Liver (tissue), 8 donors: ENCODE measurements at regions not wholly inside any gene's neighbourhood (a gene's known extent, or its start where the extent isn't known, plus 50 kb on each side); places are given as distances from the start of the nearest gene placed in this dataset.

Source experiments
- DNase-seq: peaks from one replicate; pipeline ENCODE4 v3.0.0-alpha.2; 2017; ENCODE audit warnings: low spot score
- H3K27ac ChIP-seq, 2 donors: one replicate each; pipeline ENCODE4 v1.7.0; 2013; ENCODE audit warnings: inconsistent platforms in 2 of 2, low read length in 2 of 2, control low read depth in 1 of 2, low read depth in 1 of 2, mild to moderate bottlenecking in 1 of 2
- H3K27me3 ChIP-seq, 4 donors: one replicate each; pipeline versions ENCODE4 v1.6.1 to v1.7.0; 2013; ENCODE audit warnings: low read length in 3 of 4, inconsistent platforms in 1 of 4, mild to moderate bottlenecking in 1 of 4, moderate library complexity in 1 of 4; ENCODE audit not compliant: control insufficient read depth in 4 of 4, insufficient read depth in 4 of 4
- H3K36me3 ChIP-seq, 4 donors: one replicate each; pipeline versions ENCODE4 v1.6.1 to v1.7.0; 2013; ENCODE audit warnings: low read length in 3 of 4, mild to moderate bottlenecking in 3 of 4, low read depth in 1 of 4, moderate library complexity in 1 of 4; ENCODE audit not compliant: control insufficient read depth in 4 of 4, insufficient read depth in 3 of 4
- H3K4me1 ChIP-seq, 4 donors: one replicate each; pipeline versions ENCODE4 v1.6.1 to v1.7.0; 2013; ENCODE audit warnings: low read length in 3 of 4, mild to moderate bottlenecking in 3 of 4, moderate library complexity in 1 of 4; ENCODE audit not compliant: control insufficient read depth in 4 of 4, insufficient read depth in 4 of 4
- H3K4me3 ChIP-seq, 3 donors: one replicate each; pipeline versions ENCODE4 v1.6.1 to v1.7.0; 2013; ENCODE audit warnings: low read length in 3 of 3, control low read depth in 1 of 3, low read depth in 1 of 3, mild to moderate bottlenecking in 1 of 3
- H3K9ac ChIP-seq, 2 donors: one replicate each; pipeline ENCODE4 v1.7.0; 2013; ENCODE audit warnings: low read length in 2 of 2, mild to moderate bottlenecking in 2 of 2, moderate library complexity in 2 of 2, control low read depth in 1 of 2, low read depth in 1 of 2
- H3K9me3 ChIP-seq, 4 donors: one replicate each; pipeline versions ENCODE4 v1.6.1 to v1.7.0; 2013; ENCODE audit warnings: low read length in 3 of 4; ENCODE audit not compliant: control insufficient read depth in 4 of 4
- ATF3 ChIP-seq: IDR thresholded peaks from 2 replicates; pipeline ENCODE4 v1.6.1; 2016; ENCODE audit warnings: antibody characterized with exemption
- CTCF ChIP-seq: fragments of 150-350 bp; IDR thresholded peaks from 2 replicates; pipeline ENCODE4 v1.5.1; 2017; ENCODE audit warnings: improper control_type of control experiment, low read depth, low read length; ENCODE audit not compliant: missing input control
- EGR1 ChIP-seq, 2 donors: IDR thresholded peaks; 2 replicates each; pipeline ENCODE4 v1.6.1; 2016 to 2018; ENCODE audit warnings: antibody characterized with exemption in 2 of 2, low read depth in 2 of 2
- FOXA1 ChIP-seq: IDR thresholded peaks from 2 replicates; pipeline ENCODE4 v1.6.1; 2016; ENCODE audit warnings: antibody characterized with exemption
- FOXA2 ChIP-seq: IDR thresholded peaks from 2 replicates; pipeline ENCODE4 v1.6.1; 2016; ENCODE audit warnings: antibody characterized with exemption
- GABPA ChIP-seq, 2 donors: IDR thresholded peaks in 1 of 2; conservative IDR thresholded peaks in 1 of 2; 2 replicates each; pipeline ENCODE4 v1.6.1; 2016; ENCODE audit warnings: antibody characterized with exemption in 2 of 2, mild to moderate bottlenecking in 1 of 2, moderate library complexity in 1 of 2
- HNF4A ChIP-seq, 2 donors: conservative IDR thresholded peaks; 2 replicates each; pipeline ENCODE4 v1.6.1; 2016; ENCODE audit warnings: antibody characterized with exemption in 2 of 2, mild to moderate bottlenecking in 2 of 2
- HNF4G ChIP-seq: IDR thresholded peaks from 2 replicates; pipeline ENCODE4 v1.6.1; 2016; ENCODE audit warnings: antibody characterized with exemption
- JUND ChIP-seq, 2 donors: IDR thresholded peaks; 2 replicates each; pipeline ENCODE4 v1.6.1; 2016; ENCODE audit warnings: antibody characterized with exemption in 2 of 2
- NR2F2 ChIP-seq: IDR thresholded peaks from 2 replicates; pipeline ENCODE4 v1.6.1; 2016; ENCODE audit warnings: antibody characterized with exemption
- RAD21 ChIP-seq, 2 donors: IDR thresholded peaks; 2 replicates each; pipeline ENCODE4 v1.6.1; 2016; ENCODE audit warnings: antibody characterized with exemption in 2 of 2, mild to moderate bottlenecking in 2 of 2
- RXRA ChIP-seq, 2 donors: IDR thresholded peaks; 2 replicates each; pipeline ENCODE4 v1.6.1; 2017 to 2018; ENCODE audit warnings: antibody characterized with exemption in 2 of 2, mild to moderate bottlenecking in 1 of 2
- SP1 ChIP-seq: IDR thresholded peaks from 2 replicates; pipeline ENCODE4 v1.6.1; 2018; ENCODE audit warnings: antibody characterized with exemption, mild to moderate bottlenecking
- TAF1 ChIP-seq: conservative IDR thresholded peaks from 2 replicates; pipeline ENCODE4 v1.6.1; 2016; ENCODE audit warnings: antibody characterized with exemption, mild to moderate bottlenecking
- ZBTB33 ChIP-seq: IDR thresholded peaks from 2 replicates; pipeline ENCODE4 v1.6.1; 2016; ENCODE audit warnings: antibody characterized with exemption
- WGBS: extraction: QIAGEN DNeasy Blood & Tissue Kit; methylation state at CpG from one replicate; pipeline ENCODE4 v1.1.7; 2013; 5-methylcytosine and 5-hydroxymethylcytosine counted together
- donor health status: healthy.
- donor health status: healthy.
- donor health status: healthy.
- donor health status: healthy.
- donor health status: healthy.

- Histone ChIP-seq H3K27ac (no peak overlapping the region), H3K9me3 (no peaks in the 10 kb centered on the region), H3K27me3 (peaks cover 0 to 2% (median 0%) of the 10 kb centered on the region in 4 donors), H3K36me3 (no peaks in the 10 kb centered on the region), H3K9ac (no peak overlapping the region), H3K4me3 (no peak overlapping the region), H3K4me1 (no peaks in the 10 kb centered on the region)
- TF ChIP-seq FOXA1 (no peak), FOXA2 (no peak), JUND (IDR thresholded peaks at IDR 0.05) (no peak), NR2F2 (no peak), ZBTB33 (no peak), EGR1 (IDR thresholded peaks at IDR 0.05; ENCODE audit: low read depth in 2 of 2) (no peak), RAD21 (IDR thresholded peaks at IDR 0.05) (no peak), GABPA (IDR thresholded peaks at IDR 0.05 in 1 of 2, conservative IDR thresholded peaks at IDR 0.05 in 1 of 2) (no peak), RXRA (IDR thresholded peaks at IDR 0.05) (no peak), HNF4A (conservative IDR thresholded peaks at IDR 0.05) (no peak), SP1 (no peak)
- WGBS = 79% methylated on average over 12 of the region's 12 CpGs
- no peak for DNase-seq
Observed at GRCh38 chr22:48346311-48346710, 1481.4 kb downstream of the BRD1 start.

- Histone ChIP-seq H3K27me3 (peaks cover 0 to 2% (median 0%) of the 10 kb centered on the region in 4 donors), H3K9ac (no peak overlapping the region), H3K4me1 (no peaks in the 10 kb centered on the region), H3K4me3 (no peak overlapping the region), H3K9me3 (no peaks in the 10 kb centered on the region), H3K27ac (no peak overlapping the region), H3K36me3 (no peaks in the 10 kb centered on the region)
- WGBS = 73% methylated on average over 14 of the region's 14 CpGs
- TF ChIP-seq FOXA1 (no peak), TAF1 (no peak), RXRA (IDR thresholded peaks at IDR 0.05) (no peak)
- DNase-seq = no peak
Observed at GRCh38 chr22:48345631-48346030, 1482.0 kb downstream of the BRD1 start.

- 83% methylated on average over 14 of the region's 14 CpGs for WGBS
- Histone ChIP-seq H3K9me3 (no peaks in the 10 kb centered on the region), H3K4me1 (no peaks in the 10 kb centered on the region), H3K27ac (no peak overlapping the region), H3K9ac (no peak overlapping the region), H3K4me3 (no peak overlapping the region), H3K27me3 (peaks cover 0 to 2% (median 0%) of the 10 kb centered on the region in 4 donors), H3K36me3 (no peaks in the 10 kb centered on the region)
- no peak for DNase-seq
- no peak for TF ChIP-seq ATF3
- no peak for TF ChIP-seq EGR1 (IDR thresholded peaks at IDR 0.05; ENCODE audit: low read depth in 2 of 2)
- no peak for TF ChIP-seq HNF4A (conservative IDR thresholded peaks at IDR 0.05)
- no peak for TF ChIP-seq SP1
- no peak for TF ChIP-seq HNF4G
- TF ChIP-seq RXRA (IDR thresholded peaks at IDR 0.05) = no peak
- TF ChIP-seq CTCF = no peak
- no peak for TF ChIP-seq RAD21 (IDR thresholded peaks at IDR 0.05)
- TF ChIP-seq NR2F2 = no peak
Observed at GRCh38 chr22:48343461-48343860, 1484.2 kb downstream of the BRD1 start.
